K562 (cell line): ENCODE measurements at regions not wholly inside any gene's neighbourhood (a gene's known extent, or its start where the extent isn't known, plus 50 kb on each side); places are given as distances from the start of the nearest gene placed in this dataset.
A peak's percentile ranks its signal among the peaks of the same experiment; 100 is the strongest.

Experiments used
- ATAC-seq: fragments of 200-7000 bp; cut with Tn5 transposase; 3 replicates; pipeline ENCODE4 v1.9.1; 2020; ENCODE audit warnings: moderate library complexity
- BruUV-seq: library from RNA; stranded (reverse); fragments of 400-500 nt; replicated peaks from 2 replicates; lab custom pipeline; 2021; lab: Mats Ljungman, UMichigan
- CTCF ChIA-PET: fragments of 300-600 bp; formaldehyde crosslinking; extraction: SDS; loops from one replicate; lab custom pipeline; 2021; ENCODE audit warnings: low intra/inter-chr PET ratio; lab: Yijun Ruan, JAX
- POLR2A ChIA-PET: fragments of 300-600, 350-650 bp; sonication (Branson Sonifier 250); formaldehyde crosslinking; extraction: SDS; loops from one replicate; lab custom pipeline; 2021; ENCODE audit warnings: antibody characterized with exemption, inconsistent platforms; lab: Yijun Ruan, JAX
- DNase-seq, 4 experiments: peaks; one replicate each; pipeline versions ENCODE4 v3.0.0 to v3.0.0-alpha.2; 2011 to 2018; ENCODE audit warnings: low spot score in 3 of 4, mixed read lengths in 3 of 4; ENCODE audit errors: extremely low read depth in 1 of 4
- FAIRE-seq: peaks from 2 replicates; lab custom pipeline; 2011; peaks lifted over from hg19 to GRCh38; lab: Jason Lieb, UNC
- H2AFZ ChIP-seq: 2 replicates; pipeline ENCODE4 v1.6.0; 2011; ENCODE audit warnings: low read depth, low read length, control low read depth, inconsistent platforms
- H3K27ac ChIP-seq: fragments of 200-600 bp; 3 replicates; pipeline ENCODE4 v1.8.0; 2011; ENCODE audit warnings: low read depth, mild to moderate bottlenecking, control low read depth, inconsistent platforms, low read length, moderate library complexity, mixed read lengths; ENCODE audit errors: extremely low read depth
- H3K27me3 ChIP-seq, 2 experiments: fragments of 300-600 bp in 1 of 2; 2 replicates in 1 of 2; 3 replicates in 1 of 2; pipeline versions ENCODE4 v1.6.0 to v1.8.0; 2011; ENCODE audit warnings: inconsistent platforms in 2 of 2, low read length in 2 of 2, mild to moderate bottlenecking in 1 of 2, mixed read lengths in 1 of 2, moderate library complexity in 1 of 2; ENCODE audit not compliant: control insufficient read depth in 2 of 2, insufficient read depth in 2 of 2
- H3K36me3 ChIP-seq: fragments of 300-600 bp; 3 replicates; pipeline ENCODE4 v1.8.0; 2011; ENCODE audit warnings: mild to moderate bottlenecking, low read length, inconsistent platforms; ENCODE audit not compliant: control insufficient read depth, insufficient read depth
- H3K4me1 ChIP-seq, 2 experiments: fragments of 200-600 bp in 1 of 2; replicated peaks in 1 of 2; 2 replicates in 1 of 2; 3 replicates in 1 of 2; pipeline versions ENCODE4 v1.5.1 to v1.8.0; 2011; ENCODE audit warnings: inconsistent platforms in 2 of 2, low read length in 2 of 2, mild to moderate bottlenecking in 1 of 2, mixed read lengths in 1 of 2, moderate library complexity in 1 of 2; ENCODE audit not compliant: control insufficient read depth in 2 of 2, insufficient read depth in 2 of 2
- H3K4me2 ChIP-seq: 2 replicates; pipeline ENCODE4 v1.6.1; 2011; ENCODE audit warnings: low read length, control low read depth, inconsistent platforms, mixed read lengths; ENCODE audit not compliant: insufficient read depth
- H3K4me3 ChIP-seq: fragments of 200-600 bp; sonication (generic), shearing (Covaris generic); 2 replicates; pipeline ENCODE4 v1.5.1; 2016; ENCODE audit warnings: control low read depth, inconsistent platforms
- H3K79me2 ChIP-seq: fragments of 200-600 bp; 3 replicates; pipeline ENCODE4 v1.8.0; 2011; ENCODE audit warnings: low read length, inconsistent platforms; ENCODE audit not compliant: control insufficient read depth, insufficient read depth
- H3K9ac ChIP-seq, 2 experiments: 2 replicates each; pipeline versions ENCODE4 v1.6.0 to v1.6.1; 2011; ENCODE audit warnings: low read depth in 2 of 2, low read length in 2 of 2, control low read depth in 1 of 2, inconsistent platforms in 1 of 2, mild to moderate bottlenecking in 1 of 2, mixed read lengths in 1 of 2; ENCODE audit not compliant: insufficient read depth in 1 of 2
- H3K9me1 ChIP-seq: one replicate; pipeline ENCODE4 v1.6.0; 2011; ENCODE audit warnings: inconsistent platforms, mild to moderate bottlenecking, low read length, moderate library complexity; ENCODE audit not compliant: control insufficient read depth, insufficient read depth
- H3K9me3 ChIP-seq: replicated peaks from 2 replicates; pipeline ENCODE4 v1.5.1; 2011; ENCODE audit warnings: low read depth, low read length, inconsistent platforms; ENCODE audit not compliant: control insufficient read depth, insufficient read depth
- H4K20me1 ChIP-seq: replicated peaks from 2 replicates; pipeline ENCODE4 v1.6.1; 2011; ENCODE audit warnings: low read length, inconsistent platforms, mixed read lengths; ENCODE audit not compliant: control insufficient read depth, insufficient read depth
- BCOR ChIP-seq: fragments of 450-650 bp; IDR thresholded peaks from 2 replicates; pipeline ENCODE4 v1.6.1; 2016
- CHD1 ChIP-seq: fragments of 200-600 bp; sonication (generic); IDR thresholded peaks from one replicate; pipeline ENCODE4 v1.6.1; 2012; ENCODE audit warnings: mild to moderate bottlenecking, moderate library complexity, low read length, inconsistent platforms
- E2F4 ChIP-seq: sonication (generic); formaldehyde crosslinking; IDR thresholded peaks from 2 replicates; pipeline ENCODE4 v1.8.0; 2022; ENCODE audit warnings: mild to moderate bottlenecking, low read depth, missing genetic modification reagents
- FOSL1 ChIP-seq: fragments of 200-800 bp; sonication (Bioruptor generic); conservative IDR thresholded peaks from 2 replicates; pipeline ENCODE4 v1.6.1; 2016; ENCODE audit warnings: missing genetic modification characterization, missing compliant biosample characterization
- FOXM1 ChIP-seq, 2 experiments: fragments of 450-650 bp in 1 of 2; sonication (generic) in 1 of 2; formaldehyde crosslinking in 1 of 2; IDR thresholded peaks; 2 replicates each; pipeline versions ENCODE4 v1.6.1 to v1.9.0; 2017 to 2022; ENCODE audit warnings: low read depth in 2 of 2, mild to moderate bottlenecking in 2 of 2, missing genetic modification reagents in 1 of 2, moderate library complexity in 1 of 2
- ID3 ChIP-seq, 2 experiments: fragments of 250-450 bp in 1 of 2; fragments of 450-650 bp in 1 of 2; sonication (Bioruptor Pico) in 1 of 2; IDR thresholded peaks; 2 replicates each; pipeline versions ENCODE4 v1.6.1 to v1.8.0; 2016 to 2021; ENCODE audit warnings: mild to moderate bottlenecking in 2 of 2, moderate library complexity in 2 of 2, missing compliant biosample characterization in 1 of 2, missing genetic modification characterization in 1 of 2
- MED1 ChIP-seq: sonication (generic); formaldehyde crosslinking; IDR thresholded peaks from 2 replicates; pipeline ENCODE4 v1.8.1; 2023; ENCODE audit warnings: missing genetic modification reagents, borderline replicate concordance
- NBN ChIP-seq: fragments of 450-650 bp; IDR thresholded peaks from 2 replicates; pipeline ENCODE4 v1.6.1; 2016; ENCODE audit warnings: low read depth, mild to moderate bottlenecking
- NFIC ChIP-seq: fragments of 450-650 bp; IDR thresholded peaks from 2 replicates; pipeline ENCODE4 v1.6.1; 2017; ENCODE audit warnings: mild to moderate bottlenecking, inconsistent platforms
- SMAD2 ChIP-seq: fragments of 150-350 bp; IDR thresholded peaks from 2 replicates; pipeline ENCODE4 v1.6.1; 2014; ENCODE audit warnings: low read depth, mild to moderate bottlenecking, low read length
- SMC3 ChIP-seq: conservative IDR thresholded peaks from 2 replicates; pipeline ENCODE4 v1.6.1; 2011; ENCODE audit warnings: low read depth, low read length, improper control_type of control experiment; ENCODE audit not compliant: insufficient read depth
- ZC3H8 ChIP-seq: fragments of 450-650 bp; IDR thresholded peaks from 2 replicates; pipeline ENCODE4 v1.6.1; 2017
- ZNF431 ChIP-seq: sonication (generic); formaldehyde crosslinking; IDR thresholded peaks from 2 replicates; pipeline ENCODE4 v1.8.0; 2022; ENCODE audit warnings: mild to moderate bottlenecking, missing genetic modification reagents
- ZNF449 ChIP-seq: fragments of 250-450 bp; sonication (Bioruptor Pico); IDR thresholded peaks from 2 replicates; pipeline ENCODE4 v1.8.0; 2022; ENCODE audit warnings: moderate library complexity, mild to moderate bottlenecking, inconsistent platforms
- WGBS: fragments of 100-300 bp; shearing (Covaris generic); methylation state at CpG from one replicate; pipeline ENCODE4 v1.1.6; 2016; ENCODE audit warnings: low coverage, mixed read lengths; ENCODE audit not compliant: insufficient coverage; ENCODE audit errors: missing lambda C conversion rate; 5-methylcytosine and 5-hydroxymethylcytosine counted together
- in situ Hi-C: fragments of 300-500 bp; cut with MboI; formaldehyde crosslinking; loops from 4 replicates; pipeline ENCODE4 v1.15.0; 2018; ENCODE audit warnings: inconsistent platforms, mixed read lengths
- intact Hi-C: fragments of 100-400 bp; cut with micrococcal nuclease; formaldehyde crosslinking; loops from 2 replicates; pipeline ENCODE4 v1.14.2; 2022

GRCh38 chr14:22268875-22269274, 320.1 kb downstream of the DAD1 start:
- no TSS peak for BruUV-seq

More at GRCh38 chr14:22268875-22269274, 320.1 kb downstream of the DAD1 start:
- no peaks in the 10 kb centered on the region for H3K27me3 ChIP-seq
- H3K4me1 ChIP-seq: no peaks in the 10 kb centered on the region
- CTCF ChIA-PET: no interaction called here
- no peak for TF ChIP-seq SMC3
- TF ChIP-seq NBN: no peak
- TF ChIP-seq BCOR: no peak
- TF ChIP-seq FOSL1 (tag): peak; percentile 36; the same call in 1 of the 2 replicates
- peak; percentile 68 for TF ChIP-seq NFIC
- TF ChIP-seq ZC3H8: no peak
- no peak for TF ChIP-seq ZNF431 (CRISPR knock-in tag)
- TF ChIP-seq MED1 (CRISPR knock-in tag): no peak
- TF ChIP-seq FOXM1 (IDR thresholded peaks at IDR 0.05; ENCODE audit: low read depth): no peak
- TF ChIP-seq FOXM1 (CRISPR knock-in tag; IDR thresholded peaks at IDR 0.05; ENCODE audit: low read depth): no peak
- no peak for TF ChIP-seq ZNF449
- no peak for TF ChIP-seq SMAD2
- TF ChIP-seq E2F4: no peak
- TF ChIP-seq ID3 (CRISPR knock-in tag; IDR thresholded peaks at IDR 0.05): no peak
- TF ChIP-seq ID3 (tag; IDR thresholded peaks at IDR 0.05): no peak
- TF ChIP-seq CHD1: no peak
- H4K20me1 ChIP-seq: no peaks in the 10 kb centered on the region
- ATAC-seq: no peak
- H3K9me1 ChIP-seq: no peaks in the 10 kb centered on the region
- H3K9me3 ChIP-seq: no peaks in the 10 kb centered on the region
- H3K36me3 ChIP-seq: no peaks in the 10 kb centered on the region
- intact Hi-C loops (no loop called here), in situ Hi-C loops (no loop called here)
- no peak overlapping the region for H3K27ac ChIP-seq
- H2AFZ ChIP-seq: no peak overlapping the region
- no peaks in the 10 kb centered on the region for H3K79me2 ChIP-seq
- H3K9ac ChIP-seq: no peak overlapping the region
- no peak overlapping the region for H3K4me2 ChIP-seq
- peak in 1 of 4 experiments; percentile 10 for DNase-seq
- WGBS: 8% methylated on average over 2 of the region's 2 CpGs
- POLR2A ChIA-PET: no interaction called here
- no peak for FAIRE-seq
- H3K4me3 ChIP-seq: no peak overlapping the region
